Ovary (tissue), 7 donors: ENCODE measurements at regions not wholly inside any gene's neighbourhood (a gene's known extent, or its start where the extent isn't known, plus 50 kb on each side); places are given as distances from the start of the nearest gene placed in this dataset.

Experiments used
- DNase-seq, 5 donors: peaks; one replicate each; pipeline ENCODE4 v3.0.0-alpha.2; 2019 to 2020
- H3K27ac ChIP-seq, 2 donors: fragments of 200-600 bp; one replicate each; pipeline versions ENCODE4 v1.5.1 to v1.8.0; 2019 to 2022
- H3K27me3 ChIP-seq: fragments of 200-600 bp; one replicate; pipeline ENCODE4 v1.8.0; 2022
- H3K36me3 ChIP-seq: fragments of 200-600 bp; sonication (generic); one replicate; pipeline ENCODE4 v1.5.1; 2019
- H3K4me1 ChIP-seq: one replicate; pipeline ENCODE4 v1.8.1; 2013; ENCODE audit warnings: mild to moderate bottlenecking, moderate library complexity; ENCODE audit not compliant: insufficient read depth
- H3K4me3 ChIP-seq: fragments of 200-600 bp; sonication (generic); one replicate; pipeline ENCODE4 v1.5.1; 2017
- H3K9me3 ChIP-seq, 2 donors: fragments of 200-600 bp in 1 of 2; sonication (generic) in 1 of 2; one replicate each; pipeline versions ENCODE4 v1.5.1 to v1.8.1; 2013 to 2019; ENCODE audit warnings: mild to moderate bottlenecking in 1 of 2, moderate library complexity in 1 of 2
- CTCF ChIP-seq, 3 donors: fragments of 450-650 bp in 2 of 3; fragments of 200-600 bp in 1 of 3; IDR thresholded peaks; one replicate each; pipeline versions ENCODE4 v1.5.1 to v1.8.0; 2016 to 2022; ENCODE audit warnings: antibody characterized with exemption in 3 of 3, mild to moderate bottlenecking in 1 of 3
- EP300 ChIP-seq: sonication (generic); formaldehyde crosslinking; IDR thresholded peaks from one replicate; pipeline ENCODE4 v1.6.1; 2017; ENCODE audit warnings: antibody characterized with exemption
- POLR2A ChIP-seq: fragments of 450-650 bp; IDR thresholded peaks from one replicate; pipeline ENCODE4 v1.6.1; 2017; ENCODE audit warnings: antibody characterized with exemption, mild to moderate bottlenecking, moderate library complexity
- WGBS, 3 donors: extraction: QIAGEN DNeasy Blood & Tissue Kit in 1 of 3; methylation state at CpG; one replicate each; pipeline versions ENCODE4 v1.1.5 to v1.1.7; 2013 to 2017; 5-methylcytosine and 5-hydroxymethylcytosine counted together
- intact Hi-C, 4 donors: fragments of 100-400 bp; cut with DNase I; formaldehyde crosslinking; loops; one replicate each; pipeline versions ENCODE4 v1.11.0 to v1.15.1; 2022 to 2023
- donor health status: DM: no; HTN: no; CAD: no; lungs with moderate emphysema.
- donor health status: DM: no; HTN: no; CAD: no.
- donor health status: Bipolar disorder and iron deficiency.
- donor health status: DM: no; HTN: no; CAD: no.
- donor health status: DM: yes; HTN: yes; CAD: no.

GRCh38 chr17:52383493-52384100 lies 225.1 kb upstream of the CA10 start:
- H3K4me1 ChIP-seq: no peaks in the 10 kb centered on the region
- no peaks in the 10 kb centered on the region for H3K9me3 ChIP-seq
- 70 to 72% (median 71%) methylated on average over 4 of the region's 4 CpGs for WGBS, 3 donors
- no peaks in the 10 kb centered on the region for H3K36me3 ChIP-seq
- intact Hi-C loops: no loop called here
- H3K4me3 ChIP-seq: no peak overlapping the region
- H3K27ac ChIP-seq: no peak overlapping the region
- no peak for DNase-seq
- no peaks in the 10 kb centered on the region for H3K27me3 ChIP-seq
- TF ChIP-seq POLR2A: no peak
- TF ChIP-seq EP300: no peak
- no peak for TF ChIP-seq CTCF (IDR thresholded peaks at IDR 0.05)

GRCh38 chr17:52378860-52379259 lies 220.3 kb upstream of the CA10 start:
- no peak for DNase-seq
- Histone ChIP-seq H3K9me3 (no peaks in the 10 kb centered on the region), H3K4me1 (no peaks in the 10 kb centered on the region), H3K4me3 (no peak overlapping the region), H3K36me3 (no peaks in the 10 kb centered on the region), H3K27me3 (no peaks in the 10 kb centered on the region), H3K27ac (no peak overlapping the region)
- no peak for TF ChIP-seq CTCF (IDR thresholded peaks at IDR 0.05)
- no peak for TF ChIP-seq POLR2A
- TF ChIP-seq EP300: no peak
- WGBS, 3 donors: 22 to 45% (median 31%) methylated on average over 3 of the region's 3 CpGs
- intact Hi-C loops: no loop called here

GRCh38 chr17:52376137-52376536 lies 217.6 kb upstream of the CA10 start:
- WGBS, 3 donors: 81 to 89% (median 86%) methylated on average over 3 of the region's 3 CpGs
- intact Hi-C loops: no loop called here
- TF ChIP-seq EP300 (no peak), POLR2A (no peak), CTCF (IDR thresholded peaks at IDR 0.05) (no peak)

GRCh38 chr17:52368886-52369285 lies 210.4 kb upstream of the CA10 start:
- TF ChIP-seq CTCF (IDR thresholded peaks at IDR 0.05): no peak
- TF ChIP-seq POLR2A: no peak
- no peak for TF ChIP-seq EP300
- H3K27ac ChIP-seq: no peak overlapping the region
- H3K36me3 ChIP-seq: no peaks in the 10 kb centered on the region
- H3K9me3 ChIP-seq: no peaks in the 10 kb centered on the region
- 80 to 88% (median 82%) methylated on average over 7 of the region's 7 CpGs for WGBS, 3 donors
- no peak overlapping the region for H3K4me3 ChIP-seq
- H3K4me1 ChIP-seq: no peaks in the 10 kb centered on the region
- DNase-seq: no peak
- no peaks in the 10 kb centered on the region for H3K27me3 ChIP-seq
- intact Hi-C loops: no loop called here

More at GRCh38 chr17:52376137-52376536, 217.6 kb upstream of the CA10 start:
- no peak overlapping the region for H3K27ac ChIP-seq
- no peak for DNase-seq
- no peaks in the 10 kb centered on the region for H3K4me1 ChIP-seq
- H3K27me3 ChIP-seq: no peaks in the 10 kb centered on the region
- no peaks in the 10 kb centered on the region for H3K9me3 ChIP-seq
- H3K36me3 ChIP-seq: no peaks in the 10 kb centered on the region
- H3K4me3 ChIP-seq: no peak overlapping the region
